ENCODE measurements at regions not wholly inside any gene's neighbourhood (a gene's known extent, or its start where the extent isn't known, plus 50 kb on each side); places are given as distances from the start of the nearest gene placed in this dataset.

DNA sequence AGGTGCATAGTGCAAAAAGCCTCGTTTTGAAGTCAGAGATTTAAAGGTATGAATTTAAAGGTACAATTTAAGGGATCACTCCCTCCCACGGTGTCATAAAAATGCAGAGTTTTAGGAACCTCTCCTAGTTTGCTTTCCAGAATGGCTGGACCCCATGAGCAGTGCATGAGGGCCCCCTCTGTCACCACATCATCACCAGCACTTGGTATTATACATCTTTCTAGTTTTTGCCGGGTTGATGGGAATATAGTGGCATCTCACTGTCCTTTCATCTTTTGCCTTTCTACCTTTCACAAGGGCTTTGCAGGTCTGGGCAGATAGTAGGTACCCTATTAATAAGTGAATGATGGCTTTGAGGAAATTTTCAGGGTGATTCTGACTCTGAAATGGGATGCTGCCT is 103.6 kb upstream of the AGBL1 start:
- no peak for ATAC-seq
- H3K4me3 Mint-ChIP-seq, result no peak overlapping the region
- peaks cover 0 to 6% of the 10 kb centered on the region in 2 donors for H3K9me3 Mint-ChIP-seq
- H3K4me1 Mint-ChIP-seq, result no peaks in the 10 kb centered on the region
- H3K27ac Mint-ChIP-seq, result no peak overlapping the region
- H3K27me3 Mint-ChIP-seq, result peaks cover 14% of the 10 kb centered on the region
- DNase-seq, result no peak

- Mint-ChIP-seq H3K4me1 (no peaks in the 10 kb centered on the region), H3K27ac (no peak overlapping the region), H3K4me3 (no peak overlapping the region), H3K27me3 (peaks cover 14% of the 10 kb centered on the region), H3K9me3 (peaks cover 5 to 6% of the 10 kb centered on the region in 2 donors)
- no peak for ATAC-seq
- no peak for DNase-seq
These were observed 102.7 kb upstream of the AGBL1 start for GRCh38 chr15:85976986-85977385.

- Mint-ChIP-seq H3K4me3 (no peak overlapping the region), H3K27me3 (peaks cover 14% of the 10 kb centered on the region), H3K4me1 (no peaks in the 10 kb centered on the region), H3K9me3 (peaks cover 6 to 11% of the 10 kb centered on the region in 2 donors), H3K27ac (no peak overlapping the region)
- no peak for DNase-seq
- ATAC-seq, result no peak
These were observed 102.1 kb upstream of the AGBL1 start for GRCh38 chr15:85977586-85977985.

DNA sequence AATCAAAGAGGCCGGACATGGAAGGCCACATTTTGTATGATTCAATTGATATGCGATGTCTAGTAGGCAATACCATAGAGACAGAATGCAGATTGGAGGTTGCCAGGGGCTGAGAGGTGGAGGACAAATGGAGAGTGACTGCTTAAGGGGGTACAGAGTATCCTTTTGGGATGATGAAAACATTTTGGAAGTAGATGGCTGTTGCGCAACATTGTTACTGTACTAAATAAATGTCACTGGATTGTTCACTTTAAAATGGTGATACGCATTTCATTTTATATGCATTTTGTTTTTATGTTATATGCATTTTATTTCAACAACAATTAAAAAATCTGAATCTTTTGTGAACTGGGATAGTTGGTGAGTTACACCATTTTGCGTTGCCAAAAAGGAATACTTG is 99.7 kb upstream of the AGBL1 start:
- peaks cover 6 to 12% of the 10 kb centered on the region in 2 donors for H3K9me3 Mint-ChIP-seq
- no peak overlapping the region for H3K4me3 Mint-ChIP-seq
- no peak for DNase-seq
- ATAC-seq, result no peak
- H3K27ac Mint-ChIP-seq, result no peak overlapping the region
- peaks cover 14% of the 10 kb centered on the region for H3K27me3 Mint-ChIP-seq
- no peaks in the 10 kb centered on the region for H3K4me1 Mint-ChIP-seq

DNA sequence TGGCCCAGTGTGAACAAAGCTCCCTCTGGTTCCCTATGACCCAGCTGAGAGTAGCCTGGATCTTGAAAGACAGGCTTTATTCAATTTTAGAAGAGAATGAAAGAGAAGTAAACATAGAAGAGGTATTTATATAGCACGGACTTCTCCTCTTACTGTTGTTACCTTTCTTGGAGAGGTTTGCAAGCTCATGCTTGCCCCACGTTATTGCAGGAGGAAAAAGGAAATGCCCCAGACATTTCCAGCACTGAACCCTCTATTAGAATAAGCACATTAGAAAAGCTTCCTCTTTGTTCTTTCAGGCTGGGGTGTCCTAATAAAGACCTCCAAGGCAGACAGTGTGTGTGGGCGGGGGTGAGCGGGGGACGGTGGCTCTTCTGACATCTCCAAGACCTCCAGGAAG is 98.7 kb upstream of the AGBL1 start:
- ATAC-seq, result no peak
- DNase-seq, result no peak
- Mint-ChIP-seq H3K27me3 (peaks cover 14% of the 10 kb centered on the region), H3K4me3 (no peak overlapping the region), H3K9me3 (peaks cover 4 to 12% of the 10 kb centered on the region in 2 donors), H3K4me1 (no peaks in the 10 kb centered on the region), H3K27ac (no peak overlapping the region)

- DNase-seq (no peak), ATAC-seq (no peak)
- Mint-ChIP-seq H3K4me1 (no peaks in the 10 kb centered on the region), H3K27me3 (peaks cover 9% of the 10 kb centered on the region), H3K9me3 (peaks cover 0 to 12% of the 10 kb centered on the region in 2 donors), H3K27ac (no peak overlapping the region), H3K4me3 (no peak overlapping the region)
These were observed 95.4 kb upstream of the AGBL1 start for GRCh38 chr15:85984241-85984640.

DNA sequence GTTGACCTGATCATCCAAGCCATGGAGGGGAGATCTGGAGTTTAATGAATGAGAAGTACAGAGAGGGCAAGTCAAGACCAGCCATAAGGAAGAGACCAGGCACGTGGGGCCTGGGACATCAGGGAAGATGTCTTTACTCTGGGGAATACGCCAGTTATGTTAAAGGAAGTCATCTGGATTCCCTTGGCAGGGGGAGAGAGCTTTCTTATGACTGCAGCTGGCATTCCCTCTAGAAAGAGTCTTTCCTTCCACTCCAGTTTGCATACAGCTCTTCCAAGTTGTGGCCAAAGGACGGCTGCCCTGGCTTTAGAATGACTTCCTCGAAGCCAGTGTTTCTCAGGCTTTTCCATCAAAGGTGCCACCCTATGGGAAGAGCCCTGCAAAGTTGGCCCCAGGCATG is 93.6 kb upstream of the AGBL1 start:
- H3K27me3 Mint-ChIP-seq, result no peaks in the 10 kb centered on the region
- ATAC-seq (no peak), DNase-seq (no peak)

DNA sequence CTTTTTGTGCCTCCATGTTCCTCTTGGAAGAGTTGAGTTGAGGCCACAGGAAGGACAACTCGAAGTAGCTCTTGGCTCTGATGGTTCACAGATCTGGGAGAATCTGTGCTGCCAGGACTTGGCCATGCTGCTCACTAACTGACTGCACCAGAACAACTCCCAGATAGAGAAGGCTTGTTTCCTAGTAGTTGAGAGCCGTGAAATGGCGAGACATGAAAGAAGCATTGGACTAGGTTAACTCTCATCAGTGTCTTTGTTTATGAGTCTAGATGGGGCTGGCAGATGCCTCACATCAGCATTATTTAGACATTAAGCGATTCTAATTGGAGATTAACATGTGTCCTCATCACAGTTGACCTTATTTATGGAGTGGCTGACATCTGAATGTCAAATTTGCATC is 92.9 kb upstream of the AGBL1 start:
- H3K4me3 Mint-ChIP-seq, result no peak overlapping the region

More for the DNA sequence above, 93.6 kb upstream of the AGBL1 start:
- no peak overlapping the region for H3K4me3 Mint-ChIP-seq
- H3K9me3 Mint-ChIP-seq, result peaks cover 0 to 12% of the 10 kb centered on the region in 2 donors
- no peaks in the 10 kb centered on the region for H3K4me1 Mint-ChIP-seq
- no peak overlapping the region for H3K27ac Mint-ChIP-seq

DNA sequence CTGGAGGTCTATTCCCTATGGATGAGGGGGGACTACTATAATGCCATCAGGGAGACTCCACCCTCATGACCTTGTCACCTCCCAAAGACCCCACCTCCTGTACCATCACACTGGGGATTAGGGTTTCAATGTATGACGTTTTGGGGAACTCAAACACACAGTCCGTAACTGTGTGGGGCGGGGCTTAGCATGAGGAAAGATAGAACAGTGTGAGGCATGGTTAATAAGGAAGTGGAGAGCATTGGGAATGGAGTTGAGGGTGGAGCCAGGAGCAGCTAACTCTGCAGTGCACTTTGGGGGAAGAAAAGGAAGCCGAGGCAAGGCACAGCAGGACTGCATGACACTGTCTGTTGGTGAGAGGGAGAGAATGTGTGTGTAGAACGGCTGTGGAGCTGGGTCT is 90.9 kb upstream of the AGBL1 start:
- ATAC-seq (no peak), DNase-seq (no peak)
- Mint-ChIP-seq H3K4me1 (no peaks in the 10 kb centered on the region), H3K27ac (no peak overlapping the region), H3K27me3 (no peaks in the 10 kb centered on the region), H3K9me3 (no peaks in the 10 kb centered on the region), H3K4me3 (no peak overlapping the region)

More for the DNA sequence above, 92.9 kb upstream of the AGBL1 start:
- Mint-ChIP-seq H3K9me3 (peaks cover 0 to 10% of the 10 kb centered on the region in 2 donors), H3K27ac (no peak overlapping the region), H3K4me1 (no peaks in the 10 kb centered on the region), H3K27me3 (no peaks in the 10 kb centered on the region)
- DNase-seq (no peak), ATAC-seq (no peak)

DNA sequence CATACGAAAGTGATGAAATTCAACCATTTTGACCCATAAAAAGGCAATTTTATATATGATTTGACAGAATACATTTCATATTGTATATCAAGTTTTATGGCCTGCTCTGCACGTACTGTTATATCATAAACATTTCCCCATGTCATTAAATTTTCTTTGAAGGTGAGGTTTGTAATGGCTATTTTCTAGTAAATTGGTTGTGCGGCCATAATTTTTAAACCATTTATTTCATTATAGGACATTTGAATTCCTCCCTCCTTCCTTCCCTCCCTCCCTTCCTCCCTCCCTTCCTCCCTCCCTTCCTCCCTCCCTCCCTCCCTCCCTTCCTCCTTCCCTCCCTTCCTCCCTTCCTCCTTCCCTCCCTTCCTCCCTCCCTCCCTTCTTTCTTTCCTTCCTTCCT is 87.4 kb upstream of the AGBL1 start:
- DNase-seq (no peak), ATAC-seq (no peak)
- Mint-ChIP-seq H3K9me3 (no peaks in the 10 kb centered on the region), H3K4me1 (no peaks in the 10 kb centered on the region), H3K27me3 (no peaks in the 10 kb centered on the region), H3K4me3 (no peak overlapping the region), H3K27ac (no peak overlapping the region)

- no peaks in the 10 kb centered on the region for H3K4me1 Mint-ChIP-seq
- no peak for DNase-seq
- no peak for ATAC-seq
- H3K9me3 Mint-ChIP-seq, result no peaks in the 10 kb centered on the region
- H3K27ac Mint-ChIP-seq, result no peak overlapping the region
- no peak overlapping the region for H3K4me3 Mint-ChIP-seq
- H3K27me3 Mint-ChIP-seq, result no peaks in the 10 kb centered on the region
These were observed 86.6 kb upstream of the AGBL1 start for GRCh38 chr15:85993116-85993515.

DNA sequence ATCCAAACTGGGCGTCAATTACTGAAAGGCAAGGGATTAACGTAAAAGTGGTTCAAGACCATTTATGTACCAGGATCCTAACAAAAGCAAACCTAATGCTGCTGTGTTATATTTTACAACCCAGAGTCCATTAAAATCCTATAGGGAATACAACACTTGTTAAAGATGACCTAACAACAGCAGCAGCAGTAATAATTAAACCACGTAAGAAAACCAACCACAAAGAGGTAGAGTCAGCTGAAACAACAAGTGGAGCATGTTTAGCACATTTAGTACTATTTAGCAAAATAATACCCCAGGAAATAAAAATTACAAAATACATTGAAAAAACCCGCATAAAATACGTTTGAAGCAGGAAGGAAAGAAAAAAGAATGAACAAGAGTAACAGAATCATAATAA is 82.1 kb upstream of the AGBL1 start:
- no peak overlapping the region for H3K27ac Mint-ChIP-seq
- H3K9me3 Mint-ChIP-seq, result no peaks in the 10 kb centered on the region
- DNase-seq, result no peak
- no peak overlapping the region for H3K4me3 Mint-ChIP-seq
- H3K4me1 Mint-ChIP-seq, result no peaks in the 10 kb centered on the region
- no peak for ATAC-seq
- H3K27me3 Mint-ChIP-seq, result peaks cover 6% of the 10 kb centered on the region

- H3K27ac Mint-ChIP-seq, result no peak overlapping the region
- peaks cover 14% of the 10 kb centered on the region for H3K27me3 Mint-ChIP-seq
- H3K4me1 Mint-ChIP-seq, result no peaks in the 10 kb centered on the region
- DNase-seq, result no peak
- no peaks in the 10 kb centered on the region for H3K9me3 Mint-ChIP-seq
- ATAC-seq, result no peak
- H3K4me3 Mint-ChIP-seq, result no peak overlapping the region
These were observed 80.0 kb upstream of the AGBL1 start for GRCh38 chr15:85999658-86000057.

- H3K27me3 Mint-ChIP-seq, result peaks cover 19% of the 10 kb centered on the region
- no peak overlapping the region for H3K27ac Mint-ChIP-seq
- DNase-seq (no peak), ATAC-seq (no peak)
- H3K4me3 Mint-ChIP-seq, result no peak overlapping the region
- H3K9me3 Mint-ChIP-seq, result no peaks in the 10 kb centered on the region
- H3K4me1 Mint-ChIP-seq, result no peaks in the 10 kb centered on the region
These were observed 78.5 kb upstream of the AGBL1 start for GRCh38 chr15:86001200-86001599.

- H3K4me3 Mint-ChIP-seq, result no peak overlapping the region
- ATAC-seq, result no peak
- no peak for DNase-seq
- no peaks in the 10 kb centered on the region for H3K4me1 Mint-ChIP-seq
- H3K27ac Mint-ChIP-seq, result no peak overlapping the region
- H3K9me3 Mint-ChIP-seq, result no peaks in the 10 kb centered on the region
- H3K27me3 Mint-ChIP-seq, result peaks cover 24% of the 10 kb centered on the region
These were observed 77.2 kb upstream of the AGBL1 start for GRCh38 chr15:86002444-86002843.

- H3K9me3 Mint-ChIP-seq, result no peaks in the 10 kb centered on the region
- no peak overlapping the region for H3K27ac Mint-ChIP-seq
- H3K4me3 Mint-ChIP-seq, result no peak overlapping the region
- no peaks in the 10 kb centered on the region for H3K4me1 Mint-ChIP-seq
- no peak for ATAC-seq
- peaks cover 24% of the 10 kb centered on the region for H3K27me3 Mint-ChIP-seq
- DNase-seq, result no peak
These were observed 75.6 kb upstream of the AGBL1 start for GRCh38 chr15:86004061-86004460.

DNA sequence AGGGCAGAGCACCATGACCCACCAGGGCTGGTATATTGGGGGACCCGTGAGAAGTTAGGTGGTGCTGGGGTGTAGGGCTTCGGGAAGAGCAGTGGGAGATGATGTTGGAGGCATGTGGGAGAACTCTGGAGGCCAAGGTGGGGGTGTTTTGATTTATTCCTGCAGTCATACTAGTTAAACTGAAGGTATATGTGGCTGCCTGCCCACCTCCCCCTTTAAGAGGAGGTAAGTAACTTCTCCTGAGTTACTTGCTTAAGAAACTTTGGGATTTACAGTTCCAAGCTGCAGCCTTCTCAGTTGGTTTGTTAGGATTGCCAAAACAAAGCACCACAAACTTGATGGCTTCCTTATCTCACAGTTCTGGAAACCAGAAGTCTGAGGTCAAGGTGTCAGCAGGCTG is 73.1 kb upstream of the AGBL1 start:
- H3K4me3 Mint-ChIP-seq, result no peak overlapping the region
- ATAC-seq, result no peak
- no peak for DNase-seq
- H3K4me1 Mint-ChIP-seq, result no peaks in the 10 kb centered on the region
- H3K9me3 Mint-ChIP-seq, result no peaks in the 10 kb centered on the region
- H3K27ac Mint-ChIP-seq, result no peak overlapping the region
- peaks cover 24% of the 10 kb centered on the region for H3K27me3 Mint-ChIP-seq
